ENCODE measurements at regions not wholly inside any gene's neighbourhood (a gene's known extent, or its start where the extent isn't known, plus 50 kb on each side); places are given as distances from the start of the nearest gene placed in this dataset.

DNA sequence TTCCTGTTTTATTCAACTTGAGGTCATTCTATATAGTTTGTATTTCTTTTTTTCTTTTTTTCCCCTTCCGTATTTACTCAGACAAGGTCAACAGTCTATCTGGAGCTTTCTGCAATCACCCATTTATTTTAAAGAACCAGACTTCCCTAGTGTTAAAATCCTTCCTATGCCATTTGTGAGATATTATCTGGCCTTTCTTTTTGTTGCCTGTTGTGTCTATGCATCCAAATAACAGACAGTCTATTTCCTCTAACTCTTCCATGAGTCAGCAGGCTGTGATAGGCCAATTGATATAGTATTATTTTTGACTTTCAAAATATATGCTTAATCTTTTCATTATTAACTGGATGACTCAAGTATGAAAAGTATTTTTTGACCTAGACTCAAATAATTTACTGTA lies 291.2 kb upstream of the PTPRD start:
- TF ChIP-seq, protein P1, sequence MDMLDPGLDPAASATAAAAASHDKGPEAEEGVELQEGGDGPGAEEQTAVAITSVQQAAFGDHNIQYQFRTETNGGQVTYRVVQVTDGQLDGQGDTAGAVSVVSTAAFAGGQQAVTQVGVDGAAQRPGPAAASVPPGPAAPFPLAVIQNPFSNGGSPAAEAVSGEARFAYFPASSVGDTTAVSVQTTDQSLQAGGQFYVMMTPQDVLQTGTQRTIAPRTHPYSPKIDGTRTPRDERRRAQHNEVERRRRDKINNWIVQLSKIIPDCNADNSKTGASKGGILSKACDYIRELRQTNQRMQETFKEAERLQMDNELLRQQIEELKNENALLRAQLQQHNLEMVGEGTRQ (CRISPR knock-in tag; IDR thresholded peaks at IDR 0.05): no peak
- no peak for TF ChIP-seq TEAD1 (CRISPR knock-in tag; IDR thresholded peaks at IDR 0.05)
- TF ChIP-seq, protein P2, sequence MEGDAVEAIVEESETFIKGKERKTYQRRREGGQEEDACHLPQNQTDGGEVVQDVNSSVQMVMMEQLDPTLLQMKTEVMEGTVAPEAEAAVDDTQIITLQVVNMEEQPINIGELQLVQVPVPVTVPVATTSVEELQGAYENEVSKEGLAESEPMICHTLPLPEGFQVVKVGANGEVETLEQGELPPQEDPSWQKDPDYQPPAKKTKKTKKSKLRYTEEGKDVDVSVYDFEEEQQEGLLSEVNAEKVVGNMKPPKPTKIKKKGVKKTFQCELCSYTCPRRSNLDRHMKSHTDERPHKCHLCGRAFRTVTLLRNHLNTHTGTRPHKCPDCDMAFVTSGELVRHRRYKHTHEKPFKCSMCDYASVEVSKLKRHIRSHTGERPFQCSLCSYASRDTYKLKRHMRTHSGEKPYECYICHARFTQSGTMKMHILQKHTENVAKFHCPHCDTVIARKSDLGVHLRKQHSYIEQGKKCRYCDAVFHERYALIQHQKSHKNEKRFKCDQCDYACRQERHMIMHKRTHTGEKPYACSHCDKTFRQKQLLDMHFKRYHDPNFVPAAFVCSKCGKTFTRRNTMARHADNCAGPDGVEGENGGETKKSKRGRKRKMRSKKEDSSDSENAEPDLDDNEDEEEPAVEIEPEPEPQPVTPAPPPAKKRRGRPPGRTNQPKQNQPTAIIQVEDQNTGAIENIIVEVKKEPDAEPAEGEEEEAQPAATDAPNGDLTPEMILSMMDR (IDR thresholded peaks at IDR 0.05): no peak
- no peak for TF ChIP-seq ETV6 (CRISPR knock-in tag; IDR thresholded peaks at IDR 0.05)
- TF ChIP-seq CDX4 (CRISPR knock-in tag; IDR thresholded peaks at IDR 0.05; ENCODE audit: borderline replicate concordance): no peak
- no peak for TF ChIP-seq ZMAT4 (CRISPR knock-in tag; IDR thresholded peaks at IDR 0.05)
- TF ChIP-seq KAT7 (CRISPR knock-in tag; IDR thresholded peaks at IDR 0.05; ENCODE audit: borderline replicate concordance): no peak
- TF ChIP-seq, protein P3, sequence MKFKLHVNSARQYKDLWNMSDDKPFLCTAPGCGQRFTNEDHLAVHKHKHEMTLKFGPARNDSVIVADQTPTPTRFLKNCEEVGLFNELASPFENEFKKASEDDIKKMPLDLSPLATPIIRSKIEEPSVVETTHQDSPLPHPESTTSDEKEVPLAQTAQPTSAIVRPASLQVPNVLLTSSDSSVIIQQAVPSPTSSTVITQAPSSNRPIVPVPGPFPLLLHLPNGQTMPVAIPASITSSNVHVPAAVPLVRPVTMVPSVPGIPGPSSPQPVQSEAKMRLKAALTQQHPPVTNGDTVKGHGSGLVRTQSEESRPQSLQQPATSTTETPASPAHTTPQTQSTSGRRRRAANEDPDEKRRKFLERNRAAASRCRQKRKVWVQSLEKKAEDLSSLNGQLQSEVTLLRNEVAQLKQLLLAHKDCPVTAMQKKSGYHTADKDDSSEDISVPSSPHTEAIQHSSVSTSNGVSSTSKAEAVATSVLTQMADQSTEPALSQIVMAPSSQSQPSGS (CRISPR knock-in tag; IDR thresholded peaks at IDR 0.05; ENCODE audit: borderline replicate concordance, low read depth): no peak
- no peak for TF ChIP-seq JUN (CRISPR knock-in tag; IDR thresholded peaks at IDR 0.05)
- TF ChIP-seq, protein P4, sequence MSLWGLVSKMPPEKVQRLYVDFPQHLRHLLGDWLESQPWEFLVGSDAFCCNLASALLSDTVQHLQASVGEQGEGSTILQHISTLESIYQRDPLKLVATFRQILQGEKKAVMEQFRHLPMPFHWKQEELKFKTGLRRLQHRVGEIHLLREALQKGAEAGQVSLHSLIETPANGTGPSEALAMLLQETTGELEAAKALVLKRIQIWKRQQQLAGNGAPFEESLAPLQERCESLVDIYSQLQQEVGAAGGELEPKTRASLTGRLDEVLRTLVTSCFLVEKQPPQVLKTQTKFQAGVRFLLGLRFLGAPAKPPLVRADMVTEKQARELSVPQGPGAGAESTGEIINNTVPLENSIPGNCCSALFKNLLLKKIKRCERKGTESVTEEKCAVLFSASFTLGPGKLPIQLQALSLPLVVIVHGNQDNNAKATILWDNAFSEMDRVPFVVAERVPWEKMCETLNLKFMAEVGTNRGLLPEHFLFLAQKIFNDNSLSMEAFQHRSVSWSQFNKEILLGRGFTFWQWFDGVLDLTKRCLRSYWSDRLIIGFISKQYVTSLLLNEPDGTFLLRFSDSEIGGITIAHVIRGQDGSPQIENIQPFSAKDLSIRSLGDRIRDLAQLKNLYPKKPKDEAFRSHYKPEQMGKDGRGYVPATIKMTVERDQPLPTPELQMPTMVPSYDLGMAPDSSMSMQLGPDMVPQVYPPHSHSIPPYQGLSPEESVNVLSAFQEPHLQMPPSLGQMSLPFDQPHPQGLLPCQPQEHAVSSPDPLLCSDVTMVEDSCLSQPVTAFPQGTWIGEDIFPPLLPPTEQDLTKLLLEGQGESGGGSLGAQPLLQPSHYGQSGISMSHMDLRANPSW (CRISPR knock-in tag; conservative IDR thresholded peaks at IDR 0.05; ENCODE audit: low read depth): no peak
- no peak for TF ChIP-seq OVOL2 (CRISPR knock-in tag; IDR thresholded peaks at IDR 0.05; ENCODE audit: borderline replicate concordance)
- TF ChIP-seq NFYB (CRISPR knock-in tag; conservative IDR thresholded peaks at IDR 0.05; ENCODE audit: low read depth): no peak
- no peak for TF ChIP-seq FOXJ3 (CRISPR knock-in tag; IDR thresholded peaks at IDR 0.05; ENCODE audit: borderline replicate concordance)
- TF ChIP-seq SMAD3 (CRISPR knock-in tag; IDR thresholded peaks at IDR 0.05; ENCODE audit: borderline replicate concordance): no peak
